GM19023 (cell line): ENCODE measurements at regions not wholly inside any gene's neighbourhood (a gene's known extent, or its start where the extent isn't known, plus 50 kb on each side); places are given as distances from the start of the nearest gene placed in this dataset.
"Not testable (repeated sequence)": the region's sequence is repeated elsewhere in the genome, so short reads cannot be mapped to it uniquely, and the experiment has no call there.

Source experiments
- ATAC-seq: cut with Tn5 transposase; IDR thresholded peaks from one replicate; pipeline ENCODE4 v1.9.1; 2021; ENCODE audit warnings: mild to moderate bottlenecking, moderate library complexity; ENCODE audit not compliant: unreplicated experiment

DNA sequence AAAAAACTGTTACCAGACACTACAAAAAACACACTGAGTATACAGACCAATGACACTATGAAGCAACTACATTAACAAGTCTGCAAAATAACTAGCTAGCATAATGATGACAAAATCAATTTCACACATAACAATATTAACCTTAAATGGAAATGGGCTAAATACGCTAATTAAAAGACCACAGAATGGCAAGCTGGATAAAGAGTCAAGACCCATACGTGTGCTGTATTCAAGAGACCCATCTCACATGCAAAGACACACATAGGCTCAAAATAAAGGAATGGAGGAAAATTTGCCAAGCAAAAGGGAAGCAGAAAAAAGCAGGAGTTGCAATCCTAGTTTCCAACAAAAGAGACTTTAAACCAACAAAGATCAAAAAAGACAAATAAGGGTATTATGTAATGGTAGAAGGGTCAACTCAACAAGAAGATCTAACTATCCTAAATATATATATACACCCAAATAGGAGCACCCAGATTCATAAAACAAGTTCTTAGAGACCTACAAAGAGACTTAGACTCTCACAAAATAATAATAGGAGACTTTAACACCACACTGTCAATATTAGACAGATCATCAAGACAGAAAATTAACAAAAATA, 158.6 kb downstream of the ALDH8A1 start:
- not testable (repeated sequence) for ATAC-seq

DNA sequence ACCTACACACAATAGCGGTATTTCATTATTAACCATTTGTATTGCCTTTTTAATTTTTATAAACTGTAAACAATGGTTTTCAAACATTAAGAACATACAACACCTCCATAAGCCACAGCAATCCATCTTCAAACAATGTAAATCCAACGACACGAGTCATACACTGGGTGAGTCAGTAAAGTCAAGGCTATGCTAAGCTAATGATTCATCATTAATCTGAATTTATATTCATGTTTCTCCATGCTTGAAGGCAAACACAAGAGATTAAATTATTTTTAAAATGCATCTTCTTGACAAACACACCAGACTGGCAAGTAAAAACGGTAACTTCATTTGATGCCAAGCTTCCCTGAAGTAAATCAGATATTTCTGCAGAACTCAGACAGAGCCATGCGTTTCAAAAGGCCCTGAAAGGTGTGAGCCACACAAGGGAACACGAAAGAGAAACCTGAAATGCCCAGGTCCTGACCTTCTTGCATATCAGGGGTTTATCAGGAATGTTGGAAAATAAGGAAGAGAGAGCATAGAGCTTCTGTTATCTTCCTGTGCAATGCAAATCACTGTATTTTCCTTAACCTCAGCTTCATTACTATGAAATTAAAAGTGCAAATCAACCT, 162.5 kb downstream of the ALDH8A1 start:
- ATAC-seq, result no peak

GRCh38 chr6:134784336-134784735, 165.6 kb downstream of the ALDH8A1 start:
- no peak for ATAC-seq

DNA sequence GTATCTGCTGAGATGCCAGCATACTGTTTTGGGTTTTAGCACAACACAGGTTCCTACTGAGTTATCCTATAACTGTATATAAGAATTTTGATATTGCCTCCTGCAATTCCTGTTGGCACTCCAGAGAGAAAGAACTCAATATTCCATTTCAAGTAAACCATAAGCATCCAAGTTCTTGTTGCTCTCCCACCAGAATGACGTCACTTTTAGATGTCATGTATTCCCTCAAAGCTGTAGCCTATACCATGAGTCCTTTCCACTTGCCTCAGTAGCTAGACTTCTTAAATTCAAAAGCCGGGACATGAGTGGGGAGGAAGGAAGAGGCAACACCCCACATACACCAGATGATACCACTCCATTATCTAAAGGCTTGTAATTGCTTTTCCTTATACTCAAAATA, 171.5 kb downstream of the ALDH8A1 start:
- no peak for ATAC-seq

DNA sequence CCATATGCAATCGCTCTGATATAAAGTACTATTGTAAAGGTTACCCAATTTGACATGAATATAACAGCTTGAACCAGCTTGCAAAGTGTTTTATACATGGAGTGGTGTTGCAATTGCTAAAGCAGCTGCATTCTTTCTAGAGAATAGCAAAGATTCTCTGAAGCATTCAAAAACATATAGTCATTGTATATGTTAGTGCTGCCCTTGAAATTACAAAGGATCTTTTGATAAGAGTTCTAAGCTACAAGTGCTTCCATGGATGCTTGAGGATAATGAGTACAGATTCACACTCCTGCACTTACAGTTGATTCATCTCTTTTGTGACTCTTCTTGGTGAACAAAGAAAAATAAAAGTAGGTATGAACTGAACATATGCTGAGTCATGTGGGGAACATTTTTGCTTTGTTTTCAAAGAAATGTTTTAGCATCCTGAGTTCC, 175.7 kb downstream of the ALDH8A1 start:
- ATAC-seq, result no peak

GRCh38 chr6:134772671-134773360, 177.1 kb downstream of the ALDH8A1 start:
- ATAC-seq, result no peak

DNA sequence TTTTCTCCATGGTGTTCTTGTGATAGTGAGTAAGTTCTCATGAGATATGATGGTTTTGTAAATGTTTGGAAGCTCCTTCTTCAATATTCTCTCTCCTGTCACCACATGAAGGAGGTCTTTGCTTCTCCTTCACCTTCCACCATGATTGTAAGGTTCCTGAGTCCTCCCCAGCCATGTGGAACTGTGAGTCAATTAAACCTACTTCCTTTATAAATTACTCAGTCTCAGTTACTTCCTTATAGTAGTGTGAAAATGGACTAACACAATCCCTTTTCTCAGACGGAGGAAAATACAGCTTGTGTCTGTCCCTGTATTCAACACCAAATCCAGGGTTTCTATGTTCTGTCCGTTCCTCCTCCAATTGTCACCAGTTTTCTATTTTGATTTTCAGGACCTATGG, 181.0 kb downstream of the ALDH8A1 start:
- ATAC-seq, result no peak

GRCh38 chr6:134766497-134766896, 183.4 kb downstream of the ALDH8A1 start:
- no peak for ATAC-seq

DNA sequence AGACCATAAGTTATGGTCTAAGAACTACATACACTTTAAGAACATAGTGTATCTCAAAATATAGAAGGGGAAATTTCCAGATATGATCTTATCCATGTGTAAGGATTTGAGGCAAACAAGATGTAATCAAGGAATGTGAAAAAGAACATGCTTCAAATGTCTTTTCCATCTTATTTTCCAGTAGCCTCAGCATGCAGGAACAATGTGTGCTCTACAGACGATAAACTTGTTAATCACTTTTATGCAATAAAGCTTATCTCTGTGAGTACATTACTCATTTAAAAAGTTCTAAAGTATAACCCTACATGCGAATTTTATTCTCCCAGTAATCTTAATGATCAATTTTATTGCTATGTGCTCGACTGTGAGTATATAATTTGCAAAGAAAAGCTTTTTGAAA, 185.2 kb downstream of the ALDH8A1 start:
- no peak for ATAC-seq

DNA sequence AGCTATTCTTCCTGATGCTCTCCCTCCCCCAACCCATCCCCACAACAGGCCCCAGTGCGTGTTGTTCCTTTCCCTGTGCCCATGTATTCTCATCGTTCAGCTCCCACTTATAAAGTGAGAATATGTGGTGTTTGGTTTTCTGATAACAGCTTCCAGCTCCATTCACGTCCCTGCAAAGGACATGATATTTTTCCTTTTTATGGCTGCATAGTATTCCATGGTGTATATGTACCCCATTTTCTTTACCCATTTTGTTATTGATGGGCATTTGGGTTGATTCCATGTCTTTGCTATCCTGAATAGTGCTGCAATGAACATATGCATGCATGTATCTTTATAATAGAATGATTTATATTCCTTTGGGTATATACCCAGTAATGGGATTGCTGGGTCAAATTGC, 186.3 kb downstream of the ALDH8A1 start:
- ATAC-seq, result not testable (repeated sequence)

DNA sequence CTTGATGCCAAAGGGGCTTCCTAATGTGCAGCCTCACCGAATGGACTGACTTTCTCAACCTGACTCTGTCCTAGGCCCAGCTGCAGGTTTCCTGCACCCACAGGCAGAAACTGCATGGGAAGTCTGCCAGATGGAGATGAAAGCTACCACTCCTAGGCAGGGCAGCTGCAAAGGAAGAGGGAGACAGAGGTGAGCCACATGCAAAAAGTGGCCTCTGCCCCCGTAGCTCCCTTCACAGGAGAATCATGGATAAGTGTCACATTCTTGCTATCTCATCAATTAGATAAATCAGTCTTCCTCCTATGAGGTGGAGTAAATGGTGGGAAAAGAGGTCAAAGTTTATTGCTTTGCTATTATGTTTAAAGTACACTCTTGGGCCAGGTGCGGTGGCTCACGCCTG, 191.3 kb downstream of the ALDH8A1 start:
- no peak for ATAC-seq

DNA sequence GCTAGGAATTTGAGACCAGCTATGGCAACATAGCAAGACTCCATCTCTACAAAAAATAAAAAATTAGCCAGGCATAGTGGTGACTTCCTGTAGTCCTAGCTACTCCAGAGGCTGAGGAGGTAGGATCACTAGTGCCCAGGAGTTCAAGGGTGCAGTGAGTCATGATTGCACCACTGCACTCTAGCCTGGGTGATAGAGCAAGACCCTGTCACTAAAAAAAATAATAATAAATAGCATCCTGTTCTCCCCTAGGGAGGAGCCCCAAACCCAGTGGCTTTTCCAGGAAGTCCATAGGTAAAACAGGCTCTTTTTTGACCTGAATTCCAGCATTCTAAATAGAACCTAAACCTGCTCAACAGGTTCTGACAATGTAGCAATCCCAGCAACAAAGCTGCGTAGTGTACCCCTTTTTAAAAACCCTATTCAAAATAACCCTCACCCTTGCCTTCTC, 192.0 kb downstream of the ALDH8A1 start:
- no peak for ATAC-seq

- ATAC-seq, result no peak
These were observed 193.4 kb downstream of the ALDH8A1 start for GRCh38 chr6:134756374-134757025.

- no peak for ATAC-seq
These were observed 195.7 kb downstream of the ALDH8A1 start for GRCh38 chr6:134754013-134754690.

DNA sequence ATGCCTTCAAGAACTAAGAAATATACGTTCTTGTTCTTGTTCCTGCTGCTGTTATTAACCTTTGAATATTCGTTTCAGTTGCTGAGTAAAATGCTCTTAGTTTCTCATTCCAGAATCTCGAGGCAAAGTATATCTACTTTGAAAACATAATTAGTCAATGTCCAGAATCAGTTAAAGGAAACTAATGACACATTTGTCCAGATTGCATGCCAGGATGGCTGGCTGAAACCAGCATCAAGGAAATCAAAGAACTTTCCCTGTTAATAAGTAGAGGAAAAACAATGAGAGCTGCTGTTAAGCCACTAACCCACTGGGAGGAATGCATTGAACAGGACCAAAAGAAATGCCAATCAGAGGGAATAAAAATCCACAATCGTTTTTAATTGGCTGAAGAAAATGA, 196.9 kb downstream of the ALDH8A1 start:
- ATAC-seq, result no peak

DNA sequence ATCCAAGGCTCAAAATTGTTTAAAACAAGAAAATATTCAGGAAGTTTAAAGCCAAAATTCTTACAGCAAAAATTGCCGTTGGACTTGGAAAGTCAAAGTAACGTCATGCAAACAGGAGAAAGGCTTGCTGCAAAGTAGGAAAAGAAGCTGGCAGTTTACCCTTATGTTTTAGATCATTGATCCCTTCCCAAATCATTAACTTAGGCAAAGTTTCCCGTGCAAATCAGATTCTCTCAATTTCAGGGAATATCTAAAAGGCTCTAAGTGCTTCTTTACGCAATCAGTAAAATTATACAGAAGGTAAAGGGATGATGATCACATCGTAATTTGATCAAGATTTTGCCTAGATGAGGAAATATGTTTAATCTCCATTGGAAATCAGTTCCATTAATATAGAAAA, 197.5 kb downstream of the ALDH8A1 start:
- no peak for ATAC-seq

GRCh38 chr6:134750669-134751068, 199.2 kb downstream of the ALDH8A1 start:
- ATAC-seq, result no peak

DNA sequence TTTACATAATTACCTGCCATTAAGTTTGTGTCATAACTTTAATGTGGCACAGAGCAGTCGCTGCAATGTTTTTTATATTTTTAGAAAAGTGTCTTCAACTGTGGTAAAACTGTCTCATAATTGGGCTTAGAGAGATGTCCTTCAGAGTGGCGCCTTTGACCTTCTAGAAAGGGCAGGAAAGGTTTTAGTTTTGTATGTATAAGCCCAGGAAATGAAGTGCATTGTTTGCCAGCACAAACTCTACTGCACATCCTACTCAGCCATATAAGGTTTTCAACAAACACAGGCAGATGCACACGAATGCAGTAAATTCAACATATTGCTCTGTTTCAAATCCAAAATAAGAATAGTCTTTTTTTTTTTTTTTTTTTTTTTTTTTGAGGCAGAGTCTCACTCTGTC, 201.4 kb downstream of the ALDH8A1 start:
- ATAC-seq, result no peak

DNA sequence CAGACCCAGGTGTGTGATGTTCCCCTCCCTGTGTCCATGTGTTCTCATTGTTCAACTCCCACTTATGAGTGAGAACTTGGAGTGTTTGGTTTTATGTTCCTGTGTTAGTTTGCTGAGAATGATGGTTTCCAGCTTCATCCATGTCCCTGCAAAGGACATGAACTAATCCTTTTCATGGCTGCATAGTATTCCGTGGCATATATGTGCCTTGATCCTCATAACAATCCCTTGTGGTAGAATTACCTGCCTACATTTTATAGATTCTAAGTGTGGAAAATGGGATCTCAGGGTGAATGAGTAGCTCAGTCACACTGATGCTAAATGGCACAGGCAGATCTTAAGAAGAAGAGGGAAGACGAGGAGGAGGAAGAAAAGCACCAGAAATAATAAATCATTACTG, 202.7 kb downstream of the ALDH8A1 start:
- ATAC-seq, result not testable (repeated sequence)

DNA sequence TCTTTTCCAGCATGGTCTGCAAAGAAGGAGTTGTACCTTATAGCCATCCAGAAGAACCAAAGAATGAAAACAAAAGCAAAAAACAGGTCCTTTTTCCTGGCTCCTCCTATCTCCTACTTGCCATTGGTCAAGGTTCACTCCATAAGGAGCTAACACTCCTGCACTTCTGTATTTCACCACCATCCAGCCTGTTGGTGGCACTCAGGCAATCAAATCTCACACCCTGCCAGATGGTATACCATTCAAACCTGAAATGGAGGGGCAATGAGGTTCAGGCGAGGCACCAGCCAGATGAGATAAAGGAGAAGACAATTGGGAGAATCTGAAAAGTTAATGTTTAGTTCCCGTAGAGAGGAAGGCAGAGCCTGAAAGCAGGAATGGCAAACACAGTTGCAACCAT, 203.8 kb downstream of the ALDH8A1 start:
- ATAC-seq, result no peak

DNA sequence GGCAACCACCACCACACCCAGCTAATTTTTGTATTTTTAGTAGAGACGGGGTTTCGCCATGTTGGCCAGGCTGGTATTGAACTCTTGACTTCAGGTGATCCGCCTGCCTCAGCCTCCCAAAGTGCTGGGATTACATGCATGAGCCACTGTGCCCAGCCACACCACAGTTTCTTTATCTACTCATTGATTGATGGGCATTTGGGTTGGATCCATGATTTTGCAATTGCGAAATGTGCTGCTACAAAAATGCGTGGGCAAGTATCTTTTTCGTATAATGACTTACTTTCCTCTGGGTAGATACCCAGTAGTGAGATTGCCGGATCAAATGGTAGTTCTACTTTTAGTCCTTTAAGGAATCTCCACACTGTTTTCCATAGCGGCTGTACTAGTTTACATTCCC, 204.7 kb downstream of the ALDH8A1 start:
- ATAC-seq, result not testable (repeated sequence)
